ENCODE measurements at regions not wholly inside any gene's neighbourhood (a gene's known extent, or its start where the extent isn't known, plus 50 kb on each side); places are given as distances from the start of the nearest gene placed in this dataset.
"Not testable (repeated sequence)": the region's sequence is repeated elsewhere in the genome, so short reads cannot be mapped to it uniquely, and the experiment has no call there.

DNA sequence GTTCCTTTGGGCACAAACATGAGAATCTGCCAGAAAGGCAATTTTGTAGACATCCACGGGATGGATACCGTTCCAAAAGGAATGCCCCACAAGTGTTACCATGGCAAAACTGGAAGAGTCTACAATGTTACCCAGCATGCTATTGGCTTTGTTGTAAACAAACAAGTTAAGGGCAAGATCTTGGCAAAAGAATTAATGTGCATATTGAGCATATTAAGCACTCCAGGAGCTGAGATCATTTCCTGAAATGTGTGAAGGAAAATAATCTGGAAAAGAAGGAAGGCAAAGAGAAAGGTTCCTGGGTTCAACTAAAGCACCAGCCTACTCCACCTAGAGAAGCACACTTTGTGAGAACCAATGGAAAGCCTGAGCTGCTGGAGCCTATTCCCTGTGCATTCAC, 103.9 kb upstream of the ARG1 start:
- H3K4me3 ChIP-seq (ENCODE audit: low read depth, low read length): no peak overlapping the region
- no peaks in the 10 kb centered on the region for H3K9me3 ChIP-seq (ENCODE audit: severe bottlenecking)
- no peak overlapping the region for H3K27ac ChIP-seq
- no peak for DNase-seq
- TF ChIP-seq, protein P1, sequence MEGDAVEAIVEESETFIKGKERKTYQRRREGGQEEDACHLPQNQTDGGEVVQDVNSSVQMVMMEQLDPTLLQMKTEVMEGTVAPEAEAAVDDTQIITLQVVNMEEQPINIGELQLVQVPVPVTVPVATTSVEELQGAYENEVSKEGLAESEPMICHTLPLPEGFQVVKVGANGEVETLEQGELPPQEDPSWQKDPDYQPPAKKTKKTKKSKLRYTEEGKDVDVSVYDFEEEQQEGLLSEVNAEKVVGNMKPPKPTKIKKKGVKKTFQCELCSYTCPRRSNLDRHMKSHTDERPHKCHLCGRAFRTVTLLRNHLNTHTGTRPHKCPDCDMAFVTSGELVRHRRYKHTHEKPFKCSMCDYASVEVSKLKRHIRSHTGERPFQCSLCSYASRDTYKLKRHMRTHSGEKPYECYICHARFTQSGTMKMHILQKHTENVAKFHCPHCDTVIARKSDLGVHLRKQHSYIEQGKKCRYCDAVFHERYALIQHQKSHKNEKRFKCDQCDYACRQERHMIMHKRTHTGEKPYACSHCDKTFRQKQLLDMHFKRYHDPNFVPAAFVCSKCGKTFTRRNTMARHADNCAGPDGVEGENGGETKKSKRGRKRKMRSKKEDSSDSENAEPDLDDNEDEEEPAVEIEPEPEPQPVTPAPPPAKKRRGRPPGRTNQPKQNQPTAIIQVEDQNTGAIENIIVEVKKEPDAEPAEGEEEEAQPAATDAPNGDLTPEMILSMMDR (IDR thresholded peaks at IDR 0.05; ENCODE audit: low read depth, low read length): no peak
- no peaks in the 10 kb centered on the region for H3K27me3 ChIP-seq (ENCODE audit: insufficient read depth, low read depth, severe bottlenecking)
- no peaks in the 10 kb centered on the region for H3K36me3 ChIP-seq

DNA sequence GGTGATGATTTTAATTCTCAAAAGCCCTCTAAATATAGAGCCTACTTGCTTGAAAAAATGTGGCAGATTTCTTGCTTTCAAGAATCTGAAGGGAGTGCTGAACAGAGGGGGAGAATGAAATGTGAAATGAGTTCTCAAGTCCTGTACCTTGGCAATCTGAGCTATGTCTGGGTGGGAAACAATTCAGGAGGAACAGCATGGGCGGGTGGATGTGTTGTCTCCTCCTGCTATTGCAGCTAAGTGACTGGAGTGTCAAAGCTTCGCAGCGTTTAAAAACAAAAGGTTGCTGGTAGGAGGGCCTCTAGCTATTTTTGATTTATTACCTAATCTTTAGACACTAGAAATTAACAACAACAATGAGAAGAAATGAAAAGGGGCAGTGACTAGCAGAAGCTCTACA, 102.5 kb upstream of the ARG1 start:
- Histone ChIP-seq H3K27ac (no peak overlapping the region), H3K9me3 (ENCODE audit: severe bottlenecking) (peaks cover 8% of the 10 kb centered on the region), H3K4me3 (ENCODE audit: low read depth, low read length) (no peak overlapping the region), H3K36me3 (no peaks in the 10 kb centered on the region), H3K27me3 (ENCODE audit: insufficient read depth, low read depth, severe bottlenecking) (no peaks in the 10 kb centered on the region)
- TF ChIP-seq, protein P1 (IDR thresholded peaks at IDR 0.05; ENCODE audit: low read depth, low read length): no peak
- no peak for DNase-seq

DNA sequence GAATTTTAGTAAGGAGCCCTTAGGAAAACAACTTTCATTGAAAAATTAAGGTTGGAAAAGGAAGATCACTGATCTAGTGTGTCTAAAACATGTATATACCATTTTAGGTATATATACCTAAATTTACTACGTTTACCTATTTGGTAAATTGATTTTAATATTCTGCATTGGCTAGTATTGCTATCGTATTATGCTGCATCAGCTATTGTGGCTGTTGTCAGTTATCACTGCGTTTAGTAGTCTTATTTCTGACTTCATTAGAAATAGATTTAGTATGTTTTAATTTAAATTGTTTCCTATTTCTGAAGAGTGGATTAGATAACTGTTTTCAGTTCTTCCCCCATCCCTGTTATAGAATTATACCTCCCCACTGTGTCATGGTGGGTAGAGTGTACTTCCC, 101.7 kb upstream of the ARG1 start:
- DNase-seq: no peak
- Histone ChIP-seq H3K36me3 (no peaks in the 10 kb centered on the region), H3K9me3 (ENCODE audit: severe bottlenecking) (peaks cover 11% of the 10 kb centered on the region), H3K27ac (no peak overlapping the region), H3K4me3 (ENCODE audit: low read depth, low read length) (no peak overlapping the region), H3K27me3 (ENCODE audit: insufficient read depth, low read depth, severe bottlenecking) (no peaks in the 10 kb centered on the region)
- TF ChIP-seq, protein P1 (IDR thresholded peaks at IDR 0.05; ENCODE audit: low read depth, low read length): no peak

DNA sequence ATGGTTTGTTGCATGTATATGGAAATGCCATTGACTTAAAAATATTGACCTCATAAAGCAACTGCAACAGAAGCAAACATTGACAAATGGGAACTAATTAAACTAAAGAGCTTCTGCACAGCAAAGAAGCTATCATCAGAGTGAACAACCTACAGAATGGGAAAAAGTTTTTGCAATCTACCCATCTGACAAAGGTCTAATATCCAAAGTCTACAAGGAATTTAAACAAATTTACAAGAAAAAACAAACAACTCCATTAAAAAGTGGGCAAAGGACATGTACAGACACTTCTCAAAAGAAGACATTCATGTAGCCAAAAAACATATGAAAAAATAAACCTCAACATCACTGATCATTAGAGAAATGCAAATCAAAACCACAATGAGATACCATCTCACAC, 99.7 kb upstream of the ARG1 start:
- H3K4me3 ChIP-seq (ENCODE audit: low read depth, low read length); H3K36me3 ChIP-seq; H3K27me3 ChIP-seq (ENCODE audit: insufficient read depth, low read depth, severe bottlenecking); H3K27ac ChIP-seq; DNase-seq: not testable (repeated sequence)
- H3K9me3 ChIP-seq (ENCODE audit: severe bottlenecking): peaks cover 11% of the 10 kb centered on the region

DNA sequence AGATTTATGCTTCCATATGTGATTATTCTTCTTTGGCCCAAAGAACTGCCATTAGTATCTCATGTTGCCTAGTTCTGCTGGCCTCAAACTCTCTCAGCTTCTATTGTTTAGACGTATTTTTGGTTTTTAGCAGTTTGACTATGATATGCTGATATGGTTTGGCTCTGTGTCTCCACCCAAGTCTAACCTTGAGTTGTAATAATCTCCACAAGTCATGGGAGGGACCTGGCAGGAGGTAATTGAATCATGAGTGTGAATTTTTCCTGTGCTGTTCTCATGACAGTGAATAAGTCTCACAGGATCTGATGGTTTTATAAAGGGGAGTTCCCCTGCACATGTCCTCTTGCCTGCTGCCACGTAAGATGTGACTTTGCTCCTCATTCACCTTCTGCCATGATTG, 96.7 kb upstream of the ARG1 start:
- Histone ChIP-seq H3K9me3 (ENCODE audit: severe bottlenecking) (peaks cover 11% of the 10 kb centered on the region), H3K27ac (no peak overlapping the region), H3K4me3 (ENCODE audit: low read depth, low read length) (no peak overlapping the region), H3K36me3 (no peaks in the 10 kb centered on the region), H3K27me3 (ENCODE audit: insufficient read depth, low read depth, severe bottlenecking) (no peaks in the 10 kb centered on the region)
- TF ChIP-seq, protein P1 (IDR thresholded peaks at IDR 0.05; ENCODE audit: low read depth, low read length): no peak
- DNase-seq: no peak

DNA sequence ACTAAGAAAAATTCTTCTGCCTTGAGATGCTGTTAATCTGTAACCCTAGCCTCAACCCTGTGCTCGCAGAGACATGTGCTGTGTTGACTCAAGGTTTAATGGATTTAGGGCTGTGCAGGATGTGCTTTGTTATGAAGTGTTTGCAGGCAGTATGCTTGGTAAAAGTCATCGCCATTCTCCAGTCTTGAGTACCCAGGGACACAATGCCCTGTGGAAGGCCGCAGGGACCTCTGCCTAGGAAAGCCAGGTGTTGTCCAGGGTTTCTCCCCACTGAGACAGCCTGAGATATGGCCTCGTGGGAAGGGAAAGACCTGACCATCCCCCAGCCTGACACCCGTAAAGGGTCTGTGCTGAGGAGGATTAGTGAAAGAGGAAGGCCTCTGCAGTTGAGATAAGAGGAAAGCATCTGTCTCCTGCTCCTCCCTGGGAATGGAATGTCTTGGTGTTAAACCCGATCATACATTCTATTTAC, 94.2 kb upstream of the ARG1 start:
- peak; percentile 61 for DNase-seq
- not testable (repeated sequence) for H3K36me3 ChIP-seq; H3K4me3 ChIP-seq (ENCODE audit: low read depth, low read length); H3K27me3 ChIP-seq (ENCODE audit: insufficient read depth, low read depth, severe bottlenecking)
- Histone ChIP-seq H3K27ac (peak overlapping the region; percentile 82), H3K9me3 (ENCODE audit: severe bottlenecking) (peaks cover 11% of the 10 kb centered on the region)

DNA sequence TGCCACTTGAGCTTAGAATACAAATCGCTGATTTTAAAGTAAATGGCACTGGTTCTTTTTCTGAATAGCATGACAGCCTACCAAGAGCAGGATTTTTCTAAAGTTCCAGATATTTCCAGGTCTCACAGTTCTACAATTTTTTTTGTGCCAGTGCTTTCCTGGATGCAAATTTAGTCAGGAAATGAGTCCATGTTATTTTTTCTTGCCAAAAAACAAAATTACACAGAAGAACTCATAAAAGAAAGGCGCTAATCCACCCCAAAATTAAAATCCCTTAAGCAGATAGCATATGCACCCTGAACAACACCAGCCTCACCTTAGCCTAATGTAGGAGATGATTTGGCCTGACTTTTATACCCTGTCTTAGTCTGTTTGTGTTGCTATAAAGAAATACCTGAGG, 86.4 kb upstream of the ARG1 start:
- Histone ChIP-seq H3K27me3 (ENCODE audit: insufficient read depth, low read depth, severe bottlenecking) (no peaks in the 10 kb centered on the region), H3K36me3 (no peaks in the 10 kb centered on the region), H3K27ac (no peak overlapping the region), H3K4me3 (ENCODE audit: low read depth, low read length) (no peak overlapping the region), H3K9me3 (ENCODE audit: severe bottlenecking) (no peaks in the 10 kb centered on the region)
- no peak for DNase-seq
- TF ChIP-seq, protein P1 (IDR thresholded peaks at IDR 0.05; ENCODE audit: low read depth, low read length): no peak
